ENCODE measurements at regions not wholly inside any gene's neighbourhood (a gene's known extent, or its start where the extent isn't known, plus 50 kb on each side); places are given as distances from the start of the nearest gene placed in this dataset.

GRCh38 chr2:16141641-16141921 is 201.2 kb downstream of the MYCN start:
- no peak for DNase-seq

- DNase-seq, result no peak
Measured at GRCh38 chr2:16140771-16141640, 200.7 kb downstream of the MYCN start.

GRCh38 chr2:16139663-16140615 is 199.6 kb downstream of the MYCN start:
- DNase-seq, result no peak

- no peak for DNase-seq
Measured at GRCh38 chr2:16138811-16139662, 198.7 kb downstream of the MYCN start.

GRCh38 chr2:16137080-16137755 is 196.9 kb downstream of the MYCN start:
- no peak for DNase-seq

- DNase-seq, result no peak
Measured at GRCh38 chr2:16136461-16137035, 196.2 kb downstream of the MYCN start.

GRCh38 chr2:16135913-16136310 is 195.6 kb downstream of the MYCN start:
- no peak for DNase-seq

GRCh38 chr2:16135196-16135912 is 195.0 kb downstream of the MYCN start:
- no peak for DNase-seq

GRCh38 chr2:16134436-16135165 is 194.3 kb downstream of the MYCN start:
- no peak for DNase-seq

- no peak for DNase-seq
Measured at GRCh38 chr2:16130906-16131400, 190.6 kb downstream of the MYCN start.

GRCh38 chr2:16130541-16130880 is 190.2 kb downstream of the MYCN start:
- no peak for DNase-seq

- no peak for DNase-seq
Measured at GRCh38 chr2:16129716-16130540, 189.6 kb downstream of the MYCN start.

GRCh38 chr2:16128746-16129610 is 188.6 kb downstream of the MYCN start:
- DNase-seq, result no peak

- DNase-seq, result no peak
Measured at GRCh38 chr2:16127958-16128357, 187.6 kb downstream of the MYCN start.

GRCh38 chr2:16127276-16127940 is 187.1 kb downstream of the MYCN start:
- no peak for DNase-seq

GRCh38 chr2:16126517-16127275 is 186.3 kb downstream of the MYCN start:
- no peak for DNase-seq
